ENCODE measurements at regions not wholly inside any gene's neighbourhood (a gene's known extent, or its start where the extent isn't known, plus 50 kb on each side); places are given as distances from the start of the nearest gene placed in this dataset.
"Not testable (repeated sequence)": the region's sequence is repeated elsewhere in the genome, so short reads cannot be mapped to it uniquely, and the experiment has no call there.

- H3K36me3 ChIP-seq = no peaks in the 10 kb centered on the region
- no peak overlapping the region for H3K4me3 ChIP-seq
- H3K27ac ChIP-seq = no peak overlapping the region
- WGBS, 5 donors = 44 to 62% (median 51%) methylated on average over 6 of the region's 6 CpGs
- no peaks in the 10 kb centered on the region for H3K4me1 ChIP-seq
- TF ChIP-seq POLR2A (IDR thresholded peaks at IDR 0.05) (no peak), EP300 (IDR thresholded peaks at IDR 0.05) (no peak), POLR2AphosphoS5 (IDR thresholded peaks at IDR 0.05) (no peak)
- TF ChIP-seq, protein P1, sequence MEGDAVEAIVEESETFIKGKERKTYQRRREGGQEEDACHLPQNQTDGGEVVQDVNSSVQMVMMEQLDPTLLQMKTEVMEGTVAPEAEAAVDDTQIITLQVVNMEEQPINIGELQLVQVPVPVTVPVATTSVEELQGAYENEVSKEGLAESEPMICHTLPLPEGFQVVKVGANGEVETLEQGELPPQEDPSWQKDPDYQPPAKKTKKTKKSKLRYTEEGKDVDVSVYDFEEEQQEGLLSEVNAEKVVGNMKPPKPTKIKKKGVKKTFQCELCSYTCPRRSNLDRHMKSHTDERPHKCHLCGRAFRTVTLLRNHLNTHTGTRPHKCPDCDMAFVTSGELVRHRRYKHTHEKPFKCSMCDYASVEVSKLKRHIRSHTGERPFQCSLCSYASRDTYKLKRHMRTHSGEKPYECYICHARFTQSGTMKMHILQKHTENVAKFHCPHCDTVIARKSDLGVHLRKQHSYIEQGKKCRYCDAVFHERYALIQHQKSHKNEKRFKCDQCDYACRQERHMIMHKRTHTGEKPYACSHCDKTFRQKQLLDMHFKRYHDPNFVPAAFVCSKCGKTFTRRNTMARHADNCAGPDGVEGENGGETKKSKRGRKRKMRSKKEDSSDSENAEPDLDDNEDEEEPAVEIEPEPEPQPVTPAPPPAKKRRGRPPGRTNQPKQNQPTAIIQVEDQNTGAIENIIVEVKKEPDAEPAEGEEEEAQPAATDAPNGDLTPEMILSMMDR (IDR thresholded peaks at IDR 0.05) = no peak
- H3K27me3 ChIP-seq = no peaks in the 10 kb centered on the region
- no peaks in the 10 kb centered on the region for H3K9me3 ChIP-seq
- intact Hi-C loops (cut with DNase I; ENCODE audit: low total_unique reads) = no loop called here
- no peak for DNase-seq
These were observed 161.7 kb downstream of the RND3 start for GRCh38 chr2:150325656-150326314.

DNA sequence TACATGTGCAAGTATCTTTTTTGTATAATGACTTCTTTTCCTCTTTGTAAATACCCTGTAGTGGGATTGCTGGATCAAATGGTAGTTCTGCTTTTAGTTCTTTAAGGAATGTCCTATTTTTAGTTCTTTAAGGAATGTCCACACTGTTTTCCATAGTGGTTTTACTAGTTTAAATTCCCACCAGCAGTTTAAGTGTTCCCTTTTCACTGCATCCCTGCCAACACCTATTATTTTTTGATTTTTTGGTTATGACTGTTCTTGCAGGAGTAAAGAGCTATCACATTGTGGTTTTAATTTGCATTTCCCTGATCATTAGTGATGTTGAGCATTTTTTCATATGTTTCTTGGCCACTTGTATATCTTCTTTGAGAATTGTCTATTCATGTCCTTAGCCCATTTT lies 164.4 kb downstream of the RND3 start:
- H3K36me3 ChIP-seq; H3K4me1 ChIP-seq; intact Hi-C loops (cut with DNase I; ENCODE audit: low total_unique reads); H3K27ac ChIP-seq; H3K27me3 ChIP-seq; DNase-seq; H3K9me3 ChIP-seq; H3K4me3 ChIP-seq: not testable (repeated sequence)

- Histone ChIP-seq H3K4me3 (no peak overlapping the region), H3K4me1 (no peaks in the 10 kb centered on the region), H3K27me3 (no peaks in the 10 kb centered on the region), H3K36me3 (no peaks in the 10 kb centered on the region), H3K9me3 (peaks cover 0 to 8% (median 3%) of the 10 kb centered on the region in 4 donors), H3K27ac (no peak overlapping the region)
- intact Hi-C loops (cut with DNase I; ENCODE audit: low total_unique reads) = no loop called here
- TF ChIP-seq, protein P1 (IDR thresholded peaks at IDR 0.05) = no peak
- TF ChIP-seq POLR2AphosphoS5 (IDR thresholded peaks at IDR 0.05) (no peak), EP300 (IDR thresholded peaks at IDR 0.05) (no peak), POLR2A (IDR thresholded peaks at IDR 0.05) (no peak)
- DNase-seq = no peak
- 71 to 91% (median 80%) methylated on average over 1 of the region's 1 CpG for WGBS, 5 donors
These were observed 166.9 kb downstream of the RND3 start for GRCh38 chr2:150320608-150321007.

- H3K4me3 ChIP-seq = no peak overlapping the region
- intact Hi-C loops (cut with DNase I; ENCODE audit: low total_unique reads) = no loop called here
- no peaks in the 10 kb centered on the region for H3K4me1 ChIP-seq
- no peak for DNase-seq
- peaks cover 0 to 15% (median 9%) of the 10 kb centered on the region in 4 donors for H3K9me3 ChIP-seq
- no peaks in the 10 kb centered on the region for H3K36me3 ChIP-seq
- TF ChIP-seq POLR2AphosphoS5 (IDR thresholded peaks at IDR 0.05) = no peak
- TF ChIP-seq, protein P1 (IDR thresholded peaks at IDR 0.05) = no peak
- TF ChIP-seq POLR2A (IDR thresholded peaks at IDR 0.05) = no peak
- TF ChIP-seq EP300 (IDR thresholded peaks at IDR 0.05) = no peak
- no peak overlapping the region for H3K27ac ChIP-seq
- 85 to 91% (median 90%) methylated on average over 4 of the region's 4 CpGs for WGBS, 5 donors
- no peaks in the 10 kb centered on the region for H3K27me3 ChIP-seq
These were observed 167.6 kb downstream of the RND3 start for GRCh38 chr2:150319658-150320555.

GRCh38 chr2:150319085-150319484 lies 168.4 kb downstream of the RND3 start:
- TF ChIP-seq, protein P1 (IDR thresholded peaks at IDR 0.05) = no peak
- TF ChIP-seq POLR2AphosphoS5 (IDR thresholded peaks at IDR 0.05) (no peak), EP300 (IDR thresholded peaks at IDR 0.05) (no peak), POLR2A (IDR thresholded peaks at IDR 0.05) (no peak)
- Histone ChIP-seq H3K27ac (no peak overlapping the region), H3K36me3 (no peaks in the 10 kb centered on the region), H3K4me1 (no peaks in the 10 kb centered on the region), H3K27me3 (no peaks in the 10 kb centered on the region), H3K4me3 (no peak overlapping the region), H3K9me3 (peaks cover 0 to 19% (median 11%) of the 10 kb centered on the region in 4 donors)
- intact Hi-C loops (cut with DNase I; ENCODE audit: low total_unique reads) = no loop called here
- WGBS, 5 donors = 89 to 95% (median 92%) methylated on average over 4 of the region's 4 CpGs
- no peak for DNase-seq

Data from stomach (tissue), 8 donors.